ENCODE measurements at regions not wholly inside any gene's neighbourhood (a gene's known extent, or its start where the extent isn't known, plus 50 kb on each side); places are given as distances from the start of the nearest gene placed in this dataset.

- no peak overlapping the region for H2AFZ ChIP-seq (ENCODE audit: low read length)
- peaks cover 69% of the 10 kb centered on the region for H3K9me3 ChIP-seq (ENCODE audit: low read length)
Observed at GRCh38 chr14:86084097-86084496, 554.2 kb downstream of the FLRT2 start.

GRCh38 chr14:86083616-86084015, 553.7 kb downstream of the FLRT2 start:
- Histone ChIP-seq H2AFZ (ENCODE audit: low read length) (no peak overlapping the region), H3K27ac (ENCODE audit: extremely low read length, insufficient read depth, low read length) (no peak overlapping the region), H3K9ac (ENCODE audit: insufficient read depth, low read depth, low read length) (no peak overlapping the region), H3K79me2 (ENCODE audit: insufficient read depth, low read length) (no peaks in the 10 kb centered on the region), H3K36me3 (replicated peaks in 1 of 2; ENCODE audit: control insufficient read depth in 1 of 2, insufficient read depth in 2 of 2, low read length in 2 of 2) (no peaks in the 10 kb centered on the region), H3K27me3 (ENCODE audit: control insufficient read depth in 1 of 2, insufficient read depth in 2 of 2, low read length in 2 of 2) (no peaks in the 10 kb centered on the region), H3K9me3 (ENCODE audit: low read length) (peaks cover 65% of the 10 kb centered on the region), H3K4me3 (replicated peaks in 1 of 3; ENCODE audit: insufficient read depth in 1 of 3, low read depth in 2 of 3, low read length in 3 of 3) (no peak overlapping the region), H4K20me1 (ENCODE audit: insufficient read depth, low read length) (no peaks in the 10 kb centered on the region), H3K4me2 (ENCODE audit: low read depth, low read length) (no peak overlapping the region), H3K4me1 (ENCODE audit: insufficient read depth, low read length) (no peaks in the 10 kb centered on the region)
- ChIA-PET POLR2A (no interaction called here), CTCF (ENCODE audit: low intra/inter-chr PET ratio, low total read pairs) (no interaction called here)
- intact Hi-C loops (cut with micrococcal nuclease; ENCODE audit: unreplicated experiment) = no loop called here
- FAIRE-seq (no peak), DNase-seq (ENCODE audit: low spot score) (no peak), ATAC-seq (no peak)
- no TSS peak for BruUV-seq (replicated peaks)
- in situ Hi-C loops (cut with HindIII; ENCODE audit: extremely low pct_ligation_motif_present, low pct_unique_long_range_greater_than_20kb) = no loop called here
- TF ChIP-seq ZNF275 (CRISPR knock-in tag; IDR thresholded peaks at IDR 0.05; ENCODE audit: borderline replicate concordance) (no peak), ZMAT5 (CRISPR knock-in tag; IDR thresholded peaks at IDR 0.05; ENCODE audit: borderline replicate concordance, low read depth) (no peak), ZNF30 (CRISPR knock-in tag; IDR thresholded peaks at IDR 0.05) (no peak), ZNF496 (CRISPR knock-in tag; IDR thresholded peaks at IDR 0.05; ENCODE audit: insufficient replicate concordance) (no peak), ZC3H4 (CRISPR knock-in tag; IDR thresholded peaks at IDR 0.05; ENCODE audit: borderline replicate concordance) (no peak), DMTF1 (CRISPR knock-in tag; IDR thresholded peaks at IDR 0.05) (no peak), FOXA1 (IDR thresholded peaks at IDR 0.05) (no peak), FOXA1 (CRISPR knock-in tag; IDR thresholded peaks at IDR 0.05) (no peak)

More at GRCh38 chr14:86084097-86084496, 554.2 kb downstream of the FLRT2 start:
- BruUV-seq (replicated peaks) = no TSS peak
- FAIRE-seq (no peak), ATAC-seq (no peak), DNase-seq (ENCODE audit: low spot score) (no peak)
- H3K9ac ChIP-seq (ENCODE audit: insufficient read depth, low read depth, low read length) = no peak overlapping the region
- no peaks in the 10 kb centered on the region for H3K36me3 ChIP-seq (replicated peaks in 1 of 2; ENCODE audit: control insufficient read depth in 1 of 2, insufficient read depth in 2 of 2, low read length in 2 of 2)
- in situ Hi-C loops (cut with HindIII; ENCODE audit: extremely low pct_ligation_motif_present, low pct_unique_long_range_greater_than_20kb) (no loop called here), intact Hi-C loops (cut with micrococcal nuclease; ENCODE audit: unreplicated experiment) (no loop called here)
- no peaks in the 10 kb centered on the region for H3K4me1 ChIP-seq (ENCODE audit: insufficient read depth, low read length)
- POLR2A ChIA-PET = no interaction called here
- H3K27me3 ChIP-seq (ENCODE audit: control insufficient read depth in 1 of 2, insufficient read depth in 2 of 2, low read length in 2 of 2) = no peaks in the 10 kb centered on the region
- 0% methylated on average over 1 of the region's 1 CpG for WGBS (ENCODE audit: low lambda C conversion rate)
- H4K20me1 ChIP-seq (ENCODE audit: insufficient read depth, low read length) = no peaks in the 10 kb centered on the region
- no peak overlapping the region for H3K4me3 ChIP-seq (replicated peaks in 1 of 3; ENCODE audit: insufficient read depth in 1 of 3, low read depth in 2 of 3, low read length in 3 of 3)
- H3K79me2 ChIP-seq (ENCODE audit: insufficient read depth, low read length) = no peaks in the 10 kb centered on the region
- no peak overlapping the region for H3K4me2 ChIP-seq (ENCODE audit: low read depth, low read length)
- TF ChIP-seq ZNF800 (CRISPR knock-in tag; IDR thresholded peaks at IDR 0.05) (no peak), NFYC (CRISPR knock-in tag; IDR thresholded peaks at IDR 0.05) (no peak), LBX2 (CRISPR knock-in tag; IDR thresholded peaks at IDR 0.05; ENCODE audit: borderline replicate concordance) (no peak), POGZ (CRISPR knock-in tag; IDR thresholded peaks at IDR 0.05) (no peak)
- CTCF ChIA-PET (ENCODE audit: low intra/inter-chr PET ratio, low total read pairs) = no interaction called here
- H3K27ac ChIP-seq (ENCODE audit: extremely low read length, insufficient read depth, low read length) = no peak overlapping the region
